H7 (cell line): ENCODE measurements at regions not wholly inside any gene's neighbourhood (a gene's known extent, or its start where the extent isn't known, plus 50 kb on each side); places are given as distances from the start of the nearest gene placed in this dataset.

Experiments
- DNase-seq: peaks from one replicate; pipeline ENCODE4 v3.0.0; 2012
- H3K27me3 ChIP-seq: 2 replicates; pipeline ENCODE4 v1.6.0; 2011; ENCODE audit warnings: mild to moderate bottlenecking, low read length; ENCODE audit not compliant: control insufficient read depth, insufficient read depth
- H3K36me3 ChIP-seq: replicated peaks from 2 replicates; pipeline ENCODE4 v1.5.1; 2011; ENCODE audit warnings: low read length; ENCODE audit not compliant: control insufficient read depth, insufficient read depth
- H3K4me3 ChIP-seq: 2 replicates; pipeline ENCODE4 v1.5.1; 2011; ENCODE audit warnings: low read depth, mild to moderate bottlenecking, control low read depth, low read length, moderate library complexity; ENCODE audit not compliant: insufficient read depth

DNA sequence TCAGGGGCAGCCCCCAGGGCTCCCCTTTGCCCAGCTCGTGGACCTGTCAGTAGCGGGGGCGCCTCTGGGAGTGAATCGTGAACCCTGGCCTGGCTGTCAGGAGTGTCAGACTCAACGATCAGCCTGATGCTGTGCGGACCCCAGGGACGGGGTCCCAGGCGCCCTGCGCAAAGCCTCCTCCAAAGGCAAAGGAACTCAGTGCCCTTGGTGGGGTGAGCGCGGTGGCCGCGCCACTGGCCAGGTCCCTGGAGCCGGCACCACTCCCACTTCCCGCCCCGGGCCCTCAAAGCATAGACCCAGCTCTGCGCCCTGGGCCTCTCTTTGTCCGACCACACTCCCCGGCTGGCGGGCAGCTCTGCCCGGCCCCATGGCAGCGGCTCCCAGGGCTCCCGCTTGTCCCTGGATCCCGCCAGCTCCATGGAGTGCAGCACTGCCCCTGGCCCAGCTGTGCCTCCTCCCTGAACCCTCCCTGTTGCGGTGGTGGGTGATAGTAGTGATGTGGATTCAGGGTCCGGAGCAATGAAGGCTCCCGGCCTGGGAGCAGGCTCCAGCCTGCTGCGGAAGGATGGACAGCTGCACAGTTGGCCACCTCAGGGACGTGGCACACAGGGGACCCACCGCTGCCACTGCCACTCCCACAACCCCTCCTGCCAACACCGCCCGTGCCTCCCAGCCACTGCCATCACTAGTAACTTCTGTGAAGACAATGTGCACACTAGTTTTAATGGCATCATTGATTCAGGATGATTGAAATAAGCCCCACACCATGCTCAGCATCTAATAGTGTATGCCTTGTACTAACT lies 263.8 kb downstream of the ZBBX start:
- no peak overlapping the region for H3K4me3 ChIP-seq
- H3K27me3 ChIP-seq = no peaks in the 10 kb centered on the region
- H3K36me3 ChIP-seq = no peaks in the 10 kb centered on the region
- no peak for DNase-seq

GRCh38 chr3:167115331-167115934 lies 264.7 kb downstream of the ZBBX start:
- DNase-seq = no peak
- Histone ChIP-seq H3K36me3 (no peaks in the 10 kb centered on the region), H3K4me3 (no peak overlapping the region), H3K27me3 (no peaks in the 10 kb centered on the region)

DNA sequence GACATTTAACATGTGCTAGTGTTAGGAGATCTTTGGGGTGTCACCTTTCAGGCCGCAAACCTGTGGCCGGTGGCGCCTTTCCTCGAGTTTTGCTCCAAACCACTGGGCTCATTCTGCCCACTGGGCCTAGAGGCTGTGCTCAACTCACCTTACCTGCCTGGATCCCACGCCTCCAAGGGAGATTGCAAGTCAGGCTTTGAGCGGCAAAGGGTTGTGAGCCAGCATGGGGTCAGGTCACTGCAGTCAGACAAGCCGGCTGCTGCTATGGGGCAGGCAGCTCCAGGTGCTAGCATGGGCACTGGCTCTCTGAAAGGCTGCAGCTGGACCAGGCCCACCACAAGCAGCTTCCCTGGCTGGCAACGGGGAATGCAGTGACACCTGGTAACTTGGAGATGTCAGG lies 265.5 kb downstream of the ZBBX start:
- no peak overlapping the region for H3K4me3 ChIP-seq
- DNase-seq = no peak
- no peaks in the 10 kb centered on the region for H3K27me3 ChIP-seq
- H3K36me3 ChIP-seq = no peaks in the 10 kb centered on the region

- Histone ChIP-seq H3K27me3 (no peaks in the 10 kb centered on the region), H3K36me3 (no peaks in the 10 kb centered on the region), H3K4me3 (no peak overlapping the region)
- no peak for DNase-seq
Measured at GRCh38 chr3:167113035-167113830, 266.9 kb downstream of the ZBBX start.

DNA sequence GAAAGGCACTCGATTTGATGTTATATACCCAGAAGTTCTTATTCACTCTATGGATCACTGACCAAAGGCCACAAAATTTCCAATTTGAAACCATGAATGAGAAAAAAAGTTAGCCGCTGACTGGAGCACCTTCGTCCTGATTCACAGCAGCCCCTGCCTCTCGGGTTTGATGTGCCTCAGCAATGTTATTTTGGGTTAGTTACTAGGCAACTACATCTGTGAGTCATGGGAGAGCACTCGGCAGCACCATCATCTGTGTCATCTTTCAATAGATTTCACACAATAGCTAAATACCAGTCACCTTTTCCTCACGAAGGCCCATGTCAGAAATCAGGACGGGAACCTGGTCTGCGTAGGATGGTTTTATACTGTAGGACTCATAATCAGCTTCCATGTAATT lies 269.2 kb downstream of the ZBBX start:
- peak; percentile 15 for DNase-seq
- Histone ChIP-seq H3K27me3 (no peaks in the 10 kb centered on the region), H3K36me3 (no peaks in the 10 kb centered on the region), H3K4me3 (no peak overlapping the region)

GRCh38 chr3:167109746-167110145 lies 270.4 kb downstream of the ZBBX start:
- Histone ChIP-seq H3K27me3 (no peaks in the 10 kb centered on the region), H3K36me3 (no peaks in the 10 kb centered on the region), H3K4me3 (no peak overlapping the region)
- no peak for DNase-seq

DNA sequence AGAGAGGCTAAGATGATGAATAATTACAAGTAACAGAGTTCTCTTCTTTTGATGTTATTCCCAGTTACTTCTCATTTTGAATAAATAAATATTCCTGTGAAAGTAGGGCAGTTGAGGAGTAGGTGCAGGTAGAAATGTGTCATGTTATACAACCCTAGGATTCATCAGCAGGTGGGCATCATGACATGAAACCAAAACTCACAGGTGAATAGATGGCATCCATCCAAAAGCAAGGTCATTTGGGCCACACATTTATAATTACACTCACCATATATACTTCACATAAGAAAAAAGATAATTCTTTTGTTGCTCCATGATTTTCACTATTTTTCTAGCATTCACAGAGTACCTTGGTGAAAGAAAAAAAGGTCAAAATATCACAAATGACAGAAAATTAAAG lies 273.6 kb downstream of the ZBBX start:
- H3K27me3 ChIP-seq = no peaks in the 10 kb centered on the region
- DNase-seq = no peak

GRCh38 chr3:167102071-167102470 lies 278.0 kb downstream of the ZBBX start:
- Histone ChIP-seq H3K4me3 (no peak overlapping the region), H3K27me3 (no peaks in the 10 kb centered on the region), H3K36me3 (no peaks in the 10 kb centered on the region)
- no peak for DNase-seq

More for the DNA sequence above, 273.6 kb downstream of the ZBBX start:
- Histone ChIP-seq H3K36me3 (no peaks in the 10 kb centered on the region), H3K4me3 (no peak overlapping the region)

DNA sequence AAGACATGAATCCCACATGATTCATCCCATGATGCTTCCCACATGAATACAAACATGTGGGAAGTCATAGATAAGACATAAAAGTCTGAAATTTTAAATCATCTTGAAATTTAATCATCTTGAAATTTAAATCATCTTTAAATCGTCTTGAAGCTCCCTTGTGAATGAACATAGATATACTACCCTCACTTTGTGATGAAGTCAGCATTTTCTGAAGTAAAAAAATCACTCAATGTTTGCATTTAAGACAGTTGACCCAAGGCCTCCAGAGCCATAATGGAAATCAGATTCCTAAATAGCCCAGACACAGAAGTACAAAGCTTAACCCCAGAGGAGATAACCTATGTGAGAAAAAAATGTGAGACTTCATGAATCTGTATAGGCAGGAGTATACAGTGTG lies 279.4 kb downstream of the ZBBX start:
- no peaks in the 10 kb centered on the region for H3K27me3 ChIP-seq
- H3K4me3 ChIP-seq = no peak overlapping the region
- DNase-seq = no peak
- no peaks in the 10 kb centered on the region for H3K36me3 ChIP-seq

DNA sequence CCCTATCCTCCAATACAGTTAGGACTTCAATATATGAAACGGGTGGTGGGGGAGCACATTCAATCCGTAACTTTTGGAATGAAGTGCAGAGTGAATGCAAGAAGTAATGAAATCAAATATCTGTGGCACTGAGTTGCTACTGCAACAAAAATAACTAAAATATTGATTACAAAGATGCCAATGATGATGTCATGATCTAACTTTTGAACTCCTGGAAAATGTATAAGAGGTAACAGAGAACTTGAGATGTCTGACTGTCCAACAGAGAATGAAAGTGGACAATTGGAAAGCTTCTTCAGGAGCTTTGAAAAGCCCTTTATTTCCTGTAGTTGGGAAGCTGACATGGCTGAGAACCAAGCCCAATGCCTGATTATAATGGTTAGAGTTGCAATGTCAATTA lies 279.9 kb downstream of the ZBBX start:
- Histone ChIP-seq H3K4me3 (no peak overlapping the region), H3K27me3 (no peaks in the 10 kb centered on the region), H3K36me3 (no peaks in the 10 kb centered on the region)
- no peak for DNase-seq

DNA sequence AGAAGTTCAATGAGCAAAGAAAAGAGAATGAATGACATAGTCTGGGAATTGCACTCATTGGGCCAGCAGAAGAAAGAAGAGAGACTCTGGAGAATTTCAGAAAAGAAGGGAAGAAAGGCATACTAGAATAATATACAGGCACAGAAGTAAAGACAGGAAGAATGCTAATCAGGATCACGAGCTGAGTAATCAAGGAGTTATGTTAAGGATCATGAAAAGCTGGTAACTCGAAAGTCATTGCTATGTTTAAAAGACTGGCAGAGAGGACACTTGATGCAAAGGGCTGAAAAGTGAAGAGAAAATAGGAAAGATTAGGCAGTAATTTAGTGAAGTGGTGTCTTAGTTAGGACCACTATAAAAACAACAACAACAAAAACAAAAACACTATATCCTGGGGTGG lies 284.1 kb downstream of the ZBBX start:
- Histone ChIP-seq H3K36me3 (no peaks in the 10 kb centered on the region), H3K27me3 (no peaks in the 10 kb centered on the region), H3K4me3 (no peak overlapping the region)
- DNase-seq = no peak

DNA sequence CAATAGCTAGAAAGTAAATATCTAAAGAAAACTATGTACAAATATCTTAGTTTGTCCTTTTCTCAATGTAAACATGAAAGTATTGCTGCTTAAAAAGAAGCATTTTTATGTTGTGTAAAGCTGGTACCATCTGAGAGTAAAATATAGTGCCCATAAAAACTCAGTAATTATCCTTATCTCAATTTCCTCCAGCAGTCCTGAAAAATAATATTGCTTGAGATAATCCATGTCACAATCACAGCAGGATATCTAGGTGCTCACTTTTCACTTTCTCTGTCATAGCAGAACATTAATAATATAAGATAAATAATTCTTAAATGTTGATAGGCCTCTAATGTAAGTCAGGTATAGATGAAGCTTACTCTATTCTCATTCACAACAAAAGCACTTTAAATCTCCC lies 285.5 kb downstream of the ZBBX start:
- H3K27me3 ChIP-seq = no peaks in the 10 kb centered on the region
- no peak for DNase-seq
- no peaks in the 10 kb centered on the region for H3K36me3 ChIP-seq
- no peak overlapping the region for H3K4me3 ChIP-seq

DNA sequence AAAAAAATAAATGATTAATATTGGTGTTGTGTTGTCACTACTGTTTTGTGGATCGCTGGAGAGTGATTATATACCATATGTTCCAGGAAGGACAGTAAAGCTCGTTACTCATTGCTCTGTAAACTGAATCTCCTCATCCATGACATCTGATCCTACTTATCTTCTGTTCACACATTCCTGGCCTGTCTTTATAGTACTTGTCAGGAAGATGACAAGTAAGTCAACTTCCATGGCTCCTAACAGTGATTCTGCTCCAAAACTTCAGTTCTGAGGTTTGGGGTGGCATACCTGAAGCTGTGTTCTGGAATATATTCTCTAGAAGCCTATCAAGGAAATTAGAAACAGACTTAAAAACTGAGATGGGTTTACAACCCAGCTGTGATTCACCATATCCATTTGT lies 288.9 kb downstream of the ZBBX start:
- no peak overlapping the region for H3K4me3 ChIP-seq
- DNase-seq = no peak
- H3K27me3 ChIP-seq = no peaks in the 10 kb centered on the region
- no peaks in the 10 kb centered on the region for H3K36me3 ChIP-seq

- no peaks in the 10 kb centered on the region for H3K27me3 ChIP-seq
- no peak for DNase-seq
- no peaks in the 10 kb centered on the region for H3K36me3 ChIP-seq
- no peak overlapping the region for H3K4me3 ChIP-seq
Measured at GRCh38 chr3:167084545-167084944, 295.6 kb downstream of the ZBBX start.

- no peaks in the 10 kb centered on the region for H3K36me3 ChIP-seq
- H3K4me3 ChIP-seq = no peak overlapping the region
- no peaks in the 10 kb centered on the region for H3K27me3 ChIP-seq
- no peak for DNase-seq
Measured at GRCh38 chr3:167078070-167078622, 302.0 kb downstream of the ZBBX start.
